Breast epithelium (tissue), 4 donors: ENCODE measurements at regions not wholly inside any gene's neighbourhood (a gene's known extent, or its start where the extent isn't known, plus 50 kb on each side); places are given as distances from the start of the nearest gene placed in this dataset.

ENCODE experiments used
- DNase-seq, 2 donors: peaks; one replicate each; pipeline ENCODE4 v3.0.0-alpha.2; 2019; ENCODE audit warnings: low spot score in 2 of 2
- H3K27ac ChIP-seq, 2 donors: fragments of 200-600 bp; sonication (generic) in 1 of 2; one replicate each; pipeline ENCODE4 v1.5.1; 2016 to 2019; ENCODE audit warnings: mild to moderate bottlenecking in 1 of 2
- H3K27me3 ChIP-seq, 2 donors: fragments of 200-600 bp; sonication (generic) in 1 of 2; one replicate each; pipeline versions ENCODE4 v1.5.1 to v1.6.0; 2017 to 2019; ENCODE audit warnings: control low read depth in 1 of 2, mild to moderate bottlenecking in 1 of 2
- H3K36me3 ChIP-seq: fragments of 200-600 bp; one replicate; pipeline ENCODE4 v1.5.1; 2019
- H3K4me1 ChIP-seq, 2 donors: fragments of 200-600 bp; sonication (generic); one replicate each; pipeline ENCODE4 v1.5.1; 2016 to 2019; ENCODE audit warnings: control low read depth in 1 of 2
- H3K4me3 ChIP-seq, 3 donors: fragments of 200-600 bp; sonication (generic); 1 replicate in 2 of 3; 2 replicates in 1 of 3; pipeline ENCODE4 v1.5.1; 2016 to 2019; ENCODE audit warnings: mild to moderate bottlenecking in 3 of 3, moderate library complexity in 2 of 3
- H3K9me3 ChIP-seq, 2 donors: fragments of 200-600 bp; sonication (generic) in 1 of 2; one replicate each; pipeline ENCODE4 v1.5.1; 2016 to 2019; ENCODE audit warnings: control low read depth in 1 of 2
- POLR2A ChIP-seq: fragments of 450-650 bp; IDR thresholded peaks from one replicate; pipeline ENCODE4 v1.6.1; 2016; ENCODE audit warnings: antibody characterized with exemption, mild to moderate bottlenecking, moderate library complexity
- POLR2AphosphoS5 ChIP-seq, 3 donors: sonication (generic); formaldehyde crosslinking; IDR thresholded peaks; one replicate each; pipeline ENCODE4 v1.6.1; 2017; ENCODE audit warnings: antibody characterized with exemption in 3 of 3
- intact Hi-C: fragments of 100-400 bp; cut with DNase I; formaldehyde crosslinking; loops from one replicate; pipeline ENCODE4 v1.15.1; 2023; ENCODE audit warnings: low total_unique reads
- TF ChIP-seq, protein P1 (sequence below), 3 donors: fragments of 450-650 bp; IDR thresholded peaks; one replicate each; pipeline ENCODE4 v1.5.1; 2016 to 2017; ENCODE audit warnings: antibody characterized with exemption in 3 of 3, mild to moderate bottlenecking in 3 of 3, moderate library complexity in 3 of 3

DNA sequence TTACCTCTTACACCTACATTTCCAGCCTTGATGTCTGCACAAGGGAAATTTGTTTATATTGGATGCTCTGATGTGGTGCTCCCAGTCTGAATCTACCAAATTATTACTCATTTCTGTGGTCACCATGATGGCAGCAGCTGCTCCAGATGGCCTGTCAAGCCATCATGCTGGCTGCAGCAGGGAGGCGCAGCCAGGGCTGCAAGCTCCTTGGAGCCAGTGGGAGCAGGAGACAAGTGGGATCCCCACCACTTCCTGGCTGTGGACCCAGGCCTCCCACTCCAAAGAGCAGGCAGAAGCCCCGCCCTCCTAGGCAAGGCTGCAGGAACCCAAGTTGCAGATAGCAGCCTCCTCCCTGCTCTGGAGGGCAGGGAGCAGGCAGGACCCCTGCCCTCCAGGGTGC lies 241.1 kb upstream of the ATP10B start:
- H3K27me3 ChIP-seq, result no peaks in the 10 kb centered on the region
- H3K27ac ChIP-seq, result no peak overlapping the region
- H3K4me1 ChIP-seq, result no peaks in the 10 kb centered on the region
- no peaks in the 10 kb centered on the region for H3K36me3 ChIP-seq
- intact Hi-C loops, result no loop called here
- peaks cover 0 to 8% of the 10 kb centered on the region in 2 donors for H3K9me3 ChIP-seq
- H3K4me3 ChIP-seq, result no peak overlapping the region
- no peak for DNase-seq
- TF ChIP-seq POLR2A (no peak), POLR2AphosphoS5 (IDR thresholded peaks at IDR 0.05) (no peak)

GRCh38 chr5:161089569-161089968 lies 237.6 kb upstream of the ATP10B start:
- Histone ChIP-seq H3K36me3 (no peaks in the 10 kb centered on the region), H3K9me3 (peaks cover 0 to 8% of the 10 kb centered on the region in 2 donors), H3K4me3 (no peak overlapping the region), H3K27ac (no peak overlapping the region), H3K4me1 (no peaks in the 10 kb centered on the region), H3K27me3 (no peaks in the 10 kb centered on the region)
- intact Hi-C loops, result no loop called here
- TF ChIP-seq, protein P1, sequence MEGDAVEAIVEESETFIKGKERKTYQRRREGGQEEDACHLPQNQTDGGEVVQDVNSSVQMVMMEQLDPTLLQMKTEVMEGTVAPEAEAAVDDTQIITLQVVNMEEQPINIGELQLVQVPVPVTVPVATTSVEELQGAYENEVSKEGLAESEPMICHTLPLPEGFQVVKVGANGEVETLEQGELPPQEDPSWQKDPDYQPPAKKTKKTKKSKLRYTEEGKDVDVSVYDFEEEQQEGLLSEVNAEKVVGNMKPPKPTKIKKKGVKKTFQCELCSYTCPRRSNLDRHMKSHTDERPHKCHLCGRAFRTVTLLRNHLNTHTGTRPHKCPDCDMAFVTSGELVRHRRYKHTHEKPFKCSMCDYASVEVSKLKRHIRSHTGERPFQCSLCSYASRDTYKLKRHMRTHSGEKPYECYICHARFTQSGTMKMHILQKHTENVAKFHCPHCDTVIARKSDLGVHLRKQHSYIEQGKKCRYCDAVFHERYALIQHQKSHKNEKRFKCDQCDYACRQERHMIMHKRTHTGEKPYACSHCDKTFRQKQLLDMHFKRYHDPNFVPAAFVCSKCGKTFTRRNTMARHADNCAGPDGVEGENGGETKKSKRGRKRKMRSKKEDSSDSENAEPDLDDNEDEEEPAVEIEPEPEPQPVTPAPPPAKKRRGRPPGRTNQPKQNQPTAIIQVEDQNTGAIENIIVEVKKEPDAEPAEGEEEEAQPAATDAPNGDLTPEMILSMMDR (IDR thresholded peaks at IDR 0.05), result no peak
- TF ChIP-seq POLR2A (no peak), POLR2AphosphoS5 (IDR thresholded peaks at IDR 0.05) (no peak)
- DNase-seq, result no peak

DNA sequence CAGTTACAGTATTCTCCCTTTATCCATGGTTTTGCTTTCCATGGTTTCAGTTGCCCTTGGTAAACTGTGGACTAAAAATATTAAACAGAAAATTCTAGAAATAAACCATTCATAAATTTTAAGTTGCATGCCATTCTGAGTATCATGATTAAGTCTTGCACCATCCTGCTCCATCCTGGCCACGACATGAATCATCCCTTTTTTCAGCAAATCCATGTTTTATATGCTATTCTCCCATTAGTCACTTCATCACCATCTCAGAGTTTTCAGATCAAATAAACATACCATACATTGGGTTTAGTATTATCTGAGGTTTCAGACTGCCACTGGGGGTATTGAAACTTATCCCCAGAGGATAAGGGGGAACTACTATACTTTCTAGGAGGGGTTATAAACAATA lies 234.4 kb upstream of the ATP10B start:
- Histone ChIP-seq H3K4me1 (no peaks in the 10 kb centered on the region), H3K27ac (no peak overlapping the region), H3K27me3 (no peaks in the 10 kb centered on the region), H3K36me3 (no peaks in the 10 kb centered on the region), H3K9me3 (no peaks in the 10 kb centered on the region), H3K4me3 (no peak overlapping the region)
- TF ChIP-seq POLR2AphosphoS5 (IDR thresholded peaks at IDR 0.05), result no peak
- no peak for TF ChIP-seq POLR2A
- TF ChIP-seq, protein P1 (IDR thresholded peaks at IDR 0.05), result no peak
- no peak for DNase-seq
- intact Hi-C loops, result no loop called here

GRCh38 chr5:161085056-161085455 lies 233.0 kb upstream of the ATP10B start:
- Histone ChIP-seq H3K9me3 (no peaks in the 10 kb centered on the region), H3K27me3 (no peaks in the 10 kb centered on the region), H3K4me3 (no peak overlapping the region), H3K27ac (no peak overlapping the region), H3K36me3 (no peaks in the 10 kb centered on the region), H3K4me1 (no peaks in the 10 kb centered on the region)
- no peak for DNase-seq
- TF ChIP-seq POLR2AphosphoS5 (IDR thresholded peaks at IDR 0.05) (no peak), POLR2A (no peak)
- TF ChIP-seq, protein P1 (IDR thresholded peaks at IDR 0.05), result no peak
- intact Hi-C loops, result no loop called here

- TF ChIP-seq, protein P1 (IDR thresholded peaks at IDR 0.05), result no peak
- no peaks in the 10 kb centered on the region for H3K36me3 ChIP-seq
- intact Hi-C loops, result no loop called here
- no peaks in the 10 kb centered on the region for H3K4me1 ChIP-seq
- DNase-seq, result no peak
- H3K27me3 ChIP-seq, result no peaks in the 10 kb centered on the region
- no peak overlapping the region for H3K27ac ChIP-seq
- H3K9me3 ChIP-seq, result no peaks in the 10 kb centered on the region
- H3K4me3 ChIP-seq, result no peak overlapping the region
Observed at GRCh38 chr5:161084115-161084514, 232.1 kb upstream of the ATP10B start.

GRCh38 chr5:161078793-161079192 lies 226.8 kb upstream of the ATP10B start:
- no peaks in the 10 kb centered on the region for H3K36me3 ChIP-seq
- H3K4me3 ChIP-seq, result no peak overlapping the region
- TF ChIP-seq, protein P1 (IDR thresholded peaks at IDR 0.05), result no peak
- no peak for TF ChIP-seq POLR2A
- no peaks in the 10 kb centered on the region for H3K9me3 ChIP-seq
- H3K27ac ChIP-seq, result no peak overlapping the region
- intact Hi-C loops, result no loop called here
- DNase-seq, result no peak
- no peaks in the 10 kb centered on the region for H3K4me1 ChIP-seq
- H3K27me3 ChIP-seq, result no peaks in the 10 kb centered on the region
